H1 (cell line): ENCODE measurements at regions not wholly inside any gene's neighbourhood (a gene's known extent, or its start where the extent isn't known, plus 50 kb on each side); places are given as distances from the start of the nearest gene placed in this dataset.

Source experiments
- CREB1 ChIP-seq: IDR thresholded peaks from 2 replicates; pipeline ENCODE4 v1.6.1; 2012; ENCODE audit warnings: inconsistent platforms
- EP300 ChIP-seq, 2 experiments: IDR thresholded peaks; 1 replicate in 1 of 2; 2 replicates in 1 of 2; pipeline ENCODE4 v1.6.1; 2011 to 2012; ENCODE audit warnings: low read depth in 2 of 2, low read length in 2 of 2, mild to moderate bottlenecking in 2 of 2, borderline replicate concordance in 1 of 2, inconsistent platforms in 1 of 2, moderate library complexity in 1 of 2
- POLR2A ChIP-seq, 2 experiments: IDR thresholded peaks; 1 replicate in 1 of 2; 2 replicates in 1 of 2; pipeline ENCODE4 v1.6.1; 2011; ENCODE audit warnings: low read depth in 2 of 2, low read length in 2 of 2, mild to moderate bottlenecking in 2 of 2; ENCODE audit errors: control extremely low read depth in 1 of 2
- RBBP5 ChIP-seq: IDR thresholded peaks from 2 replicates; pipeline ENCODE4 v1.7.1; 2012; ENCODE audit warnings: low read depth, mild to moderate bottlenecking, inconsistent platforms, low read length, moderate library complexity, borderline replicate concordance
- SIN3A ChIP-seq, 2 experiments: IDR thresholded peaks in 1 of 2; conservative IDR thresholded peaks in 1 of 2; 2 replicates each; pipeline ENCODE4 v1.6.1; 2011 to 2012; ENCODE audit warnings: low read length in 2 of 2, improper control_type of control experiment in 1 of 2, low read depth in 1 of 2, mild to moderate bottlenecking in 1 of 2
- SRF ChIP-seq: IDR thresholded peaks from 2 replicates; pipeline ENCODE4 v1.6.1; 2011; ENCODE audit warnings: mild to moderate bottlenecking, low read depth, low read length, moderate library complexity
- TF ChIP-seq, protein P1 (sequence below): IDR thresholded peaks from 2 replicates; pipeline ENCODE4 v1.6.1; 2012; ENCODE audit warnings: inconsistent platforms

GRCh38 chr7:45240926-45241325 is 83.3 kb downstream of the RAMP3 start:
- TF ChIP-seq POLR2A (IDR thresholded peaks at IDR 0.05; ENCODE audit: control extremely low read depth in 1 of 2, low read depth in 2 of 2, low read length in 2 of 2), result no peak
- TF ChIP-seq, protein P1, sequence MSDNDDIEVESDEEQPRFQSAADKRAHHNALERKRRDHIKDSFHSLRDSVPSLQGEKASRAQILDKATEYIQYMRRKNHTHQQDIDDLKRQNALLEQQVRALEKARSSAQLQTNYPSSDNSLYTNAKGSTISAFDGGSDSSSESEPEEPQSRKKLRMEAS, result no peak
- TF ChIP-seq CREB1, result no peak
- no peak for TF ChIP-seq EP300 (IDR thresholded peaks at IDR 0.05; ENCODE audit: borderline replicate concordance in 1 of 2, low read depth in 2 of 2, low read length in 2 of 2)
- TF ChIP-seq RBBP5, result no peak
- TF ChIP-seq SIN3A (conservative IDR thresholded peaks at IDR 0.05 in 1 of 2, IDR thresholded peaks at IDR 0.05 in 1 of 2; ENCODE audit: low read depth in 1 of 2, low read length in 2 of 2), result no peak
- TF ChIP-seq SRF, result no peak
